ENCODE measurements at regions not wholly inside any gene's neighbourhood (a gene's known extent, or its start where the extent isn't known, plus 50 kb on each side); places are given as distances from the start of the nearest gene placed in this dataset.

DNA sequence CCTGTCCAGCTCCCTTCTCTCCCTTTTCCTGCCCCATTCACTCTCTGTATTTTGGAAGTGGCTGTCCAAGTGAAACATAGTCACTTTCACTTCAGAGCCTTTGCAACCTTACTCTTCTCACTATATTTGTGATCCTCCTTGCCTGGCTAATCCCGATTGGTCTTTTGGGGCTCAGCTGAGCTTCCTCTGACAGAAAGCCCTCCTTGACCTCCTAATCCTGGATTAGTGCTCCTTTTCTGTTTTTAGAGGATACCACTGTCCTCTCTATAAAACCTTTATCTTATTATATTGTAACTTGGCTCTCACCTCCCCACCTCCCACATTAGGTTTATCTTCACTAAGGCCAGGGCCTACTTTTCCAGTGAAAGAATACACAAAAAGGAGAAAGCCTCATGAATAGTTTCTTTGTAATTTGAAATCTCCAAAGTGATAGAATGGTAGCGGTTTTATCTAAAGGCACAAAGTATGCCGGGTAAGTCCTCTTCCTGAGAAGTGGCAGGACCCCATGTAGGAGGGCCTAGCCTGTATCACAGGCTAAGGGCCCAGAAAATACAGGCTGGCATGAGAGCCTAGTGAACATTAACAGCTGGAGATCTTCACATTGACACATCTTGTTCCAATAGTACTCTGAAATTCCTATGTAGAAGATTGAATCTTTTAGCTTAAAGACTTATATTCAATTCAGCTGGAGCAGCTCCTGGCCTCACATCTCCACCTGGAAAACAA lies 83.1 kb upstream of the GAREM1 start:
- TF ChIP-seq, protein P1, sequence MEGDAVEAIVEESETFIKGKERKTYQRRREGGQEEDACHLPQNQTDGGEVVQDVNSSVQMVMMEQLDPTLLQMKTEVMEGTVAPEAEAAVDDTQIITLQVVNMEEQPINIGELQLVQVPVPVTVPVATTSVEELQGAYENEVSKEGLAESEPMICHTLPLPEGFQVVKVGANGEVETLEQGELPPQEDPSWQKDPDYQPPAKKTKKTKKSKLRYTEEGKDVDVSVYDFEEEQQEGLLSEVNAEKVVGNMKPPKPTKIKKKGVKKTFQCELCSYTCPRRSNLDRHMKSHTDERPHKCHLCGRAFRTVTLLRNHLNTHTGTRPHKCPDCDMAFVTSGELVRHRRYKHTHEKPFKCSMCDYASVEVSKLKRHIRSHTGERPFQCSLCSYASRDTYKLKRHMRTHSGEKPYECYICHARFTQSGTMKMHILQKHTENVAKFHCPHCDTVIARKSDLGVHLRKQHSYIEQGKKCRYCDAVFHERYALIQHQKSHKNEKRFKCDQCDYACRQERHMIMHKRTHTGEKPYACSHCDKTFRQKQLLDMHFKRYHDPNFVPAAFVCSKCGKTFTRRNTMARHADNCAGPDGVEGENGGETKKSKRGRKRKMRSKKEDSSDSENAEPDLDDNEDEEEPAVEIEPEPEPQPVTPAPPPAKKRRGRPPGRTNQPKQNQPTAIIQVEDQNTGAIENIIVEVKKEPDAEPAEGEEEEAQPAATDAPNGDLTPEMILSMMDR (IDR thresholded peaks at IDR 0.05): no peak
- TF ChIP-seq POLR2A (IDR thresholded peaks at IDR 0.05): no peak

All from esophagus squamous epithelium (tissue), 4 donors.